ENCODE measurements at regions not wholly inside any gene's neighbourhood (a gene's known extent, or its start where the extent isn't known, plus 50 kb on each side); places are given as distances from the start of the nearest gene placed in this dataset.

DNA sequence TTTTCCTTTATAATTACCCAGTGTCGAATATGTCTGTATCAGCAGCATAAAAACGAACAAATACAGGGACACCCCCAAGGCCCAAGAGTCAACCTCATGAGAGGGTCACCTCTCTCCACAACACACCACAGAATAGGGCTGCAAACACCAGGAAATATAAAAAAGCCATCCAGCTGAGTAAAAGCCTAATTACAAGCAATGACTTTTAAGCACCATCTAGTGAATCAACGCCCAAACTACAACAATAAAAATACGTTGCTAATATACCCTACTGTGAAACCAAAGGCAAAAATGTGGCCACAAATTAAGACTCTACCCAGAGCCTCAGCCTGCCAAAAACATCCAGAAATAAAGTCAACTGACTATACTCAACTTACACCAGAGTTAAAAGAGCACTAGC, 817.9 kb upstream of the NEGR1 start:
- H3K36me3 ChIP-seq (ENCODE audit: control insufficient read depth in 2 of 2, insufficient read depth in 2 of 2, low read length in 1 of 2), result no peaks in the 10 kb centered on the region
- H3K4me2 ChIP-seq (ENCODE audit: control insufficient read depth, insufficient read depth), result no peak overlapping the region
- no peak for ATAC-seq
- H3K27ac ChIP-seq (ENCODE audit: control insufficient read depth, insufficient read depth), result no peak overlapping the region
- no peak for FAIRE-seq
- H3K27me3 ChIP-seq (replicated peaks in 1 of 2; ENCODE audit: control insufficient read depth in 2 of 2, insufficient read depth in 2 of 2, low read length in 1 of 2), result no peaks in the 10 kb centered on the region
- H3K79me2 ChIP-seq (ENCODE audit: control insufficient read depth, insufficient read depth, low read length), result no peaks in the 10 kb centered on the region
- no peaks in the 10 kb centered on the region for H3K9me3 ChIP-seq (replicated peaks; ENCODE audit: control insufficient read depth, insufficient read depth, low read length)
- H4K20me1 ChIP-seq (ENCODE audit: control insufficient read depth, insufficient read depth), result no peaks in the 10 kb centered on the region
- POLR2A ChIA-PET, result no interaction called here
- no peaks in the 10 kb centered on the region for H3K4me1 ChIP-seq (ENCODE audit: control insufficient read depth, insufficient read depth, low read length)
- H3K4me3 ChIP-seq, result no peak overlapping the region
- no peak overlapping the region for H3K9ac ChIP-seq (ENCODE audit: control insufficient read depth, insufficient read depth, low read length)
- TF ChIP-seq NFYB (IDR thresholded peaks at IDR 0.05; ENCODE audit: insufficient read depth, low read depth, low read length), result no peak
- TF ChIP-seq MYC (IDR thresholded peaks at IDR 0.05; ENCODE audit: insufficient read depth, insufficient read length, insufficient replicate concordance, low read length, severe bottlenecking), result no peak
- no peak for TF ChIP-seq RELA (IDR thresholded peaks at IDR 0.05; ENCODE audit: borderline replicate concordance, partially characterized antibody)
- TF ChIP-seq NFYA (IDR thresholded peaks at IDR 0.05; ENCODE audit: borderline replicate concordance, low read depth, low read length), result no peak
- TF ChIP-seq, protein P1, sequence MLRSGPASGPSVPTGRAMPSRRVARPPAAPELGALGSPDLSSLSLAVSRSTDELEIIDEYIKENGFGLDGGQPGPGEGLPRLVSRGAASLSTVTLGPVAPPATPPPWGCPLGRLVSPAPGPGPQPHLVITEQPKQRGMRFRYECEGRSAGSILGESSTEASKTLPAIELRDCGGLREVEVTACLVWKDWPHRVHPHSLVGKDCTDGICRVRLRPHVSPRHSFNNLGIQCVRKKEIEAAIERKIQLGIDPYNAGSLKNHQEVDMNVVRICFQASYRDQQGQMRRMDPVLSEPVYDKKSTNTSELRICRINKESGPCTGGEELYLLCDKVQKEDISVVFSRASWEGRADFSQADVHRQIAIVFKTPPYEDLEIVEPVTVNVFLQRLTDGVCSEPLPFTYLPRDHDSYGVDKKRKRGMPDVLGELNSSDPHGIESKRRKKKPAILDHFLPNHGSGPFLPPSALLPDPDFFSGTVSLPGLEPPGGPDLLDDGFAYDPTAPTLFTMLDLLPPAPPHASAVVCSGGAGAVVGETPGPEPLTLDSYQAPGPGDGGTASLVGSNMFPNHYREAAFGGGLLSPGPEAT (IDR thresholded peaks at IDR 0.05; ENCODE audit: low read depth), result no peak
- no peak for TF ChIP-seq MTA3 (IDR thresholded peaks at IDR 0.05; ENCODE audit: borderline replicate concordance, low read length)
- no peak for TF ChIP-seq POLR2AphosphoS5 (IDR thresholded peaks at IDR 0.05; ENCODE audit: low read length)
- no peak for TF ChIP-seq YBX1 (IDR thresholded peaks at IDR 0.05)
- no peak for TF ChIP-seq SMAD1 (IDR thresholded peaks at IDR 0.05; ENCODE audit: low read depth, partially characterized antibody)
- TF ChIP-seq, protein P2, sequence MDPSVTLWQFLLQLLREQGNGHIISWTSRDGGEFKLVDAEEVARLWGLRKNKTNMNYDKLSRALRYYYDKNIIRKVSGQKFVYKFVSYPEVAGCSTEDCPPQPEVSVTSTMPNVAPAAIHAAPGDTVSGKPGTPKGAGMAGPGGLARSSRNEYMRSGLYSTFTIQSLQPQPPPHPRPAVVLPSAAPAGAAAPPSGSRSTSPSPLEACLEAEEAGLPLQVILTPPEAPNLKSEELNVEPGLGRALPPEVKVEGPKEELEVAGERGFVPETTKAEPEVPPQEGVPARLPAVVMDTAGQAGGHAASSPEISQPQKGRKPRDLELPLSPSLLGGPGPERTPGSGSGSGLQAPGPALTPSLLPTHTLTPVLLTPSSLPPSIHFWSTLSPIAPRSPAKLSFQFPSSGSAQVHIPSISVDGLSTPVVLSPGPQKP (IDR thresholded peaks at IDR 0.05; ENCODE audit: low read depth, low read length), result no peak
- TF ChIP-seq NFXL1 (IDR thresholded peaks at IDR 0.05; ENCODE audit: borderline replicate concordance), result no peak
- no peak for TF ChIP-seq RAD51 (IDR thresholded peaks at IDR 0.05)
- TF ChIP-seq, protein P3, sequence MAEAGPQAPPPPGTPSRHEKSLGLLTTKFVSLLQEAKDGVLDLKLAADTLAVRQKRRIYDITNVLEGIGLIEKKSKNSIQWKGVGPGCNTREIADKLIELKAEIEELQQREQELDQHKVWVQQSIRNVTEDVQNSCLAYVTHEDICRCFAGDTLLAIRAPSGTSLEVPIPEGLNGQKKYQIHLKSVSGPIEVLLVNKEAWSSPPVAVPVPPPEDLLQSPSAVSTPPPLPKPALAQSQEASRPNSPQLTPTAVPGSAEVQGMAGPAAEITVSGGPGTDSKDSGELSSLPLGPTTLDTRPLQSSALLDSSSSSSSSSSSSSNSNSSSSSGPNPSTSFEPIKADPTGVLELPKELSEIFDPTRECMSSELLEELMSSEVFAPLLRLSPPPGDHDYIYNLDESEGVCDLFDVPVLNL (IDR thresholded peaks at IDR 0.05; ENCODE audit: low read depth, low read length), result no peak
- no peak for TF ChIP-seq CBX3 (IDR thresholded peaks at IDR 0.05; ENCODE audit: borderline replicate concordance, low read depth)
- TF ChIP-seq TCF3 (IDR thresholded peaks at IDR 0.05; ENCODE audit: borderline replicate concordance, insufficient read depth, low read depth, low read length), result no peak
- no peak for TF ChIP-seq GATAD2B (conservative IDR thresholded peaks at IDR 0.05; ENCODE audit: low read depth)
- TF ChIP-seq CBX5 (IDR thresholded peaks at IDR 0.05; ENCODE audit: low read depth), result no peak
- TF ChIP-seq, protein P4, sequence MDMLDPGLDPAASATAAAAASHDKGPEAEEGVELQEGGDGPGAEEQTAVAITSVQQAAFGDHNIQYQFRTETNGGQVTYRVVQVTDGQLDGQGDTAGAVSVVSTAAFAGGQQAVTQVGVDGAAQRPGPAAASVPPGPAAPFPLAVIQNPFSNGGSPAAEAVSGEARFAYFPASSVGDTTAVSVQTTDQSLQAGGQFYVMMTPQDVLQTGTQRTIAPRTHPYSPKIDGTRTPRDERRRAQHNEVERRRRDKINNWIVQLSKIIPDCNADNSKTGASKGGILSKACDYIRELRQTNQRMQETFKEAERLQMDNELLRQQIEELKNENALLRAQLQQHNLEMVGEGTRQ (IDR thresholded peaks at IDR 0.05; ENCODE audit: borderline replicate concordance, low read depth, low read length), result no peak
- no peak for TF ChIP-seq NR2C2 (IDR thresholded peaks at IDR 0.05; ENCODE audit: borderline replicate concordance, control insufficient read depth, insufficient read length, low read depth)
- intact Hi-C loops (cut with micrococcal nuclease; ENCODE audit: unreplicated experiment), result no loop called here
- SMC1A ChIA-PET (ENCODE audit: uncharacterized antibody, unreplicated experiment), result no interaction called here
- 2% methylated on average over 4 of the region's 4 CpGs for WGBS (ENCODE audit: insufficient coverage, insufficient replicate concordance, low lambda C conversion rate, missing lambda C conversion rate)
- CTCF ChIA-PET, result no interaction called here
- RAD21 ChIA-PET (ENCODE audit: unreplicated experiment), result no interaction called here
- in situ Hi-C loops (cut with MboI), result no loop called here
- H2AFZ ChIP-seq (ENCODE audit: control insufficient read depth, low read depth, low read length), result no peak overlapping the region
- DNase-seq (ENCODE audit: low read depth, low spot score), result no peak
- BruUV-seq (replicated peaks), result no TSS peak
